WTC11 (cell line): ENCODE measurements at regions not wholly inside any gene's neighbourhood (a gene's known extent, or its start where the extent isn't known, plus 50 kb on each side); places are given as distances from the start of the nearest gene placed in this dataset.

ENCODE experiments used
- ATAC-seq: fragments of 200-7000 bp; cut with Tn5 transposase; 2 replicates; pipeline ENCODE4 v1.10.0; 2021; ENCODE audit warnings: mild to moderate bottlenecking, moderate library complexity
- CTCF ChIA-PET: fragments of 300-600 bp; sonication (Branson Sonifier 250); formaldehyde crosslinking; loops from one replicate; lab custom pipeline; 2021; ENCODE audit warnings: antibody characterized with exemption; lab: Charles Lee
- POLR2A ChIA-PET: fragments of 350-600 bp; sonication (Branson Sonifier 250); formaldehyde crosslinking; loops from one replicate; lab custom pipeline; 2021; ENCODE audit warnings: antibody characterized with exemption; lab: Charles Lee
- DNase-seq: peaks from one replicate; pipeline ENCODE4 v3.0.0; 2021; ENCODE audit warnings: low spot score
- H3K27ac Mint-ChIP-seq: 2 replicates; pipeline ENCODE4 v1.8.0; 2021; ENCODE audit warnings: mixed read lengths
- H3K27me3 Mint-ChIP-seq: 2 replicates; pipeline ENCODE4 v1.8.0; 2021; ENCODE audit warnings: low read depth, mild to moderate bottlenecking, moderate library complexity, mixed read lengths
- H3K36me3 Mint-ChIP-seq: 2 replicates; pipeline ENCODE4 v1.8.0; 2021; ENCODE audit warnings: mixed read lengths
- H3K4me1 Mint-ChIP-seq: 2 replicates; pipeline ENCODE4 v1.8.0; 2022; ENCODE audit warnings: mixed read lengths
- H3K4me3 Mint-ChIP-seq: 2 replicates; pipeline ENCODE4 v1.8.0; 2021; ENCODE audit warnings: mild to moderate bottlenecking, moderate library complexity, mixed read lengths
- H3K9me3 Mint-ChIP-seq: 2 replicates; pipeline ENCODE4 v1.8.0; 2021; ENCODE audit warnings: mixed read lengths
- ARID4B ChIP-seq: sonication (generic); formaldehyde crosslinking; IDR thresholded peaks from 2 replicates; pipeline ENCODE4 v1.8.0; 2023; ENCODE audit warnings: missing genetic modification reagents, mild to moderate bottlenecking, borderline replicate concordance
- ATF3 ChIP-seq: sonication (generic); formaldehyde crosslinking; conservative IDR thresholded peaks from 2 replicates; pipeline ENCODE4 v1.8.1; 2022; ENCODE audit warnings: mild to moderate bottlenecking, missing genetic modification reagents
- ETV6 ChIP-seq: sonication (generic); formaldehyde crosslinking; IDR thresholded peaks from 2 replicates; pipeline ENCODE4 v1.8.1; 2022; ENCODE audit warnings: mild to moderate bottlenecking, missing genetic modification reagents
- HMGA2 ChIP-seq: fragments of 250-450 bp; sonication (Bioruptor Pico); IDR thresholded peaks from 2 replicates; pipeline ENCODE4 v1.4.0; 2021; ENCODE audit warnings: mild to moderate bottlenecking, moderate library complexity
- HMGXB4 ChIP-seq: sonication (generic); formaldehyde crosslinking; IDR thresholded peaks from 2 replicates; pipeline ENCODE4 v1.8.1; 2023; ENCODE audit warnings: mild to moderate bottlenecking, moderate library complexity, missing genetic modification reagents
- IRF1 ChIP-seq: sonication (generic); formaldehyde crosslinking; IDR thresholded peaks from 2 replicates; pipeline ENCODE4 v1.8.0; 2023; ENCODE audit warnings: missing genetic modification reagents
- NR3C1 ChIP-seq: sonication (generic); formaldehyde crosslinking; conservative IDR thresholded peaks from 2 replicates; pipeline ENCODE4 v1.8.1; 2023; ENCODE audit warnings: low read depth, mild to moderate bottlenecking, missing genetic modification reagents
- PRRX2 ChIP-seq: fragments of 250-450 bp; sonication (Bioruptor Pico); IDR thresholded peaks from 2 replicates; pipeline ENCODE4 v1.8.0; 2021; ENCODE audit warnings: mild to moderate bottlenecking
- SOX15 ChIP-seq: fragments of 250-450 bp; sonication (Bioruptor Pico); IDR thresholded peaks from 2 replicates; pipeline ENCODE4 v1.9.0; 2021; ENCODE audit warnings: mild to moderate bottlenecking
- SP1 ChIP-seq: sonication (generic); formaldehyde crosslinking; conservative IDR thresholded peaks from 2 replicates; pipeline ENCODE4 v1.8.1; 2022; ENCODE audit warnings: missing genetic modification reagents
- TEAD4 ChIP-seq: sonication (generic); formaldehyde crosslinking; IDR thresholded peaks from 2 replicates; pipeline ENCODE4 v1.8.0; 2022; ENCODE audit warnings: mild to moderate bottlenecking, missing genetic modification reagents
- USF1 ChIP-seq: sonication (generic); formaldehyde crosslinking; IDR thresholded peaks from 2 replicates; pipeline ENCODE4 v1.8.0; 2022; ENCODE audit warnings: mild to moderate bottlenecking, missing genetic modification reagents
- ZBTB43 ChIP-seq: sonication (generic); formaldehyde crosslinking; IDR thresholded peaks from 2 replicates; pipeline ENCODE4 v1.8.1; 2023; ENCODE audit warnings: mild to moderate bottlenecking, missing genetic modification reagents
- ZNF138 ChIP-seq: sonication (generic); formaldehyde crosslinking; conservative IDR thresholded peaks from 2 replicates; pipeline ENCODE4 v1.8.1; 2022; ENCODE audit warnings: mild to moderate bottlenecking, moderate library complexity, missing genetic modification reagents
- ZNF671 ChIP-seq: fragments of 250-450 bp; sonication (Bioruptor Pico); IDR thresholded peaks from 2 replicates; pipeline ENCODE4 v1.8.0; 2021; ENCODE audit warnings: mild to moderate bottlenecking
- ZSCAN18 ChIP-seq: fragments of 250-450 bp; sonication (Bioruptor Pico); IDR thresholded peaks from 2 replicates; pipeline ENCODE4 v2.1.2; 2022; ENCODE audit warnings: mild to moderate bottlenecking, moderate library complexity
- TF ChIP-seq, protein P1 (sequence below): sonication (generic); formaldehyde crosslinking; IDR thresholded peaks from 2 replicates; pipeline ENCODE4 v1.8.1; 2023; ENCODE audit warnings: mild to moderate bottlenecking, missing genetic modification reagents, borderline replicate concordance
- TF ChIP-seq, protein P2 (sequence below): sonication (generic); formaldehyde crosslinking; IDR thresholded peaks from 2 replicates; pipeline ENCODE4 v1.8.0; 2022; ENCODE audit warnings: mild to moderate bottlenecking, missing genetic modification reagents
- TF ChIP-seq, protein P3 (sequence below): fragments of 250-450 bp; sonication (Bioruptor Pico); IDR thresholded peaks from 2 replicates; pipeline ENCODE4 v1.8.0; 2021; ENCODE audit warnings: mild to moderate bottlenecking
- TF ChIP-seq, protein P4 (sequence below): sonication (generic); formaldehyde crosslinking; IDR thresholded peaks from 2 replicates; pipeline ENCODE4 v1.8.1; 2023; ENCODE audit warnings: mild to moderate bottlenecking, missing genetic modification reagents, moderate library complexity

GRCh38 chr2:196294516-196294909, 123.1 kb upstream of the STK17B start:
- Mint-ChIP-seq H3K36me3 (no peaks in the 10 kb centered on the region), H3K27ac (no peak overlapping the region), H3K27me3 (no peaks in the 10 kb centered on the region), H3K9me3 (no peaks in the 10 kb centered on the region), H3K4me1 (no peaks in the 10 kb centered on the region), H3K4me3 (no peak overlapping the region)
- ChIA-PET POLR2A (no interaction called here), CTCF (no interaction called here)
- no peak for TF ChIP-seq ZNF671 (CRISPR knock-in tag)
- no peak for TF ChIP-seq ATF3 (CRISPR knock-in tag)
- no peak for TF ChIP-seq NR3C1 (CRISPR knock-in tag)
- no peak for TF ChIP-seq ZBTB43 (CRISPR knock-in tag)
- TF ChIP-seq ZSCAN18 (CRISPR knock-in tag), result no peak
- TF ChIP-seq HMGA2 (CRISPR knock-in tag), result no peak
- TF ChIP-seq ARID4B (CRISPR knock-in tag), result no peak
- no peak for TF ChIP-seq IRF1
- no peak for TF ChIP-seq ETV6 (CRISPR knock-in tag)
- no peak for TF ChIP-seq HMGXB4 (CRISPR knock-in tag)
- no peak for TF ChIP-seq SOX15 (CRISPR knock-in tag)
- no peak for TF ChIP-seq USF1 (CRISPR knock-in tag)
- TF ChIP-seq, protein P1, sequence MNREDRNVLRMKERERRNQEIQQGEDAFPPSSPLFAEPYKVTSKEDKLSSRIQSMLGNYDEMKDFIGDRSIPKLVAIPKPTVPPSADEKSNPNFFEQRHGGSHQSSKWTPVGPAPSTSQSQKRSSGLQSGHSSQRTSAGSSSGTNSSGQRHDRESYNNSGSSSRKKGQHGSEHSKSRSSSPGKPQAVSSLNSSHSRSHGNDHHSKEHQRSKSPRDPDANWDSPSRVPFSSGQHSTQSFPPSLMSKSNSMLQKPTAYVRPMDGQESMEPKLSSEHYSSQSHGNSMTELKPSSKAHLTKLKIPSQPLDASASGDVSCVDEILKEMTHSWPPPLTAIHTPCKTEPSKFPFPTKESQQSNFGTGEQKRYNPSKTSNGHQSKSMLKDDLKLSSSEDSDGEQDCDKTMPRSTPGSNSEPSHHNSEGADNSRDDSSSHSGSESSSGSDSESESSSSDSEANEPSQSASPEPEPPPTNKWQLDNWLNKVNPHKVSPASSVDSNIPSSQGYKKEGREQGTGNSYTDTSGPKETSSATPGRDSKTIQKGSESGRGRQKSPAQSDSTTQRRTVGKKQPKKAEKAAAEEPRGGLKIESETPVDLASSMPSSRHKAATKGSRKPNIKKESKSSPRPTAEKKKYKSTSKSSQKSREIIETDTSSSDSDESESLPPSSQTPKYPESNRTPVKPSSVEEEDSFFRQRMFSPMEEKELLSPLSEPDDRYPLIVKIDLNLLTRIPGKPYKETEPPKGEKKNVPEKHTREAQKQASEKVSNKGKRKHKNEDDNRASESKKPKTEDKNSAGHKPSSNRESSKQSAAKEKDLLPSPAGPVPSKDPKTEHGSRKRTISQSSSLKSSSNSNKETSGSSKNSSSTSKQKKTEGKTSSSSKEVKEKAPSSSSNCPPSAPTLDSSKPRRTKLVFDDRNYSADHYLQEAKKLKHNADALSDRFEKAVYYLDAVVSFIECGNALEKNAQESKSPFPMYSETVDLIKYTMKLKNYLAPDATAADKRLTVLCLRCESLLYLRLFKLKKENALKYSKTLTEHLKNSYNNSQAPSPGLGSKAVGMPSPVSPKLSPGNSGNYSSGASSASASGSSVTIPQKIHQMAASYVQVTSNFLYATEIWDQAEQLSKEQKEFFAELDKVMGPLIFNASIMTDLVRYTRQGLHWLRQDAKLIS (CRISPR knock-in tag), result no peak
- TF ChIP-seq, protein P2, sequence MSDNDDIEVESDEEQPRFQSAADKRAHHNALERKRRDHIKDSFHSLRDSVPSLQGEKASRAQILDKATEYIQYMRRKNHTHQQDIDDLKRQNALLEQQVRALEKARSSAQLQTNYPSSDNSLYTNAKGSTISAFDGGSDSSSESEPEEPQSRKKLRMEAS (CRISPR knock-in tag), result no peak
- TF ChIP-seq TEAD4, result no peak
- no peak for TF ChIP-seq PRRX2 (CRISPR knock-in tag)
- TF ChIP-seq ZNF138 (CRISPR knock-in tag), result no peak
- TF ChIP-seq, protein P3, sequence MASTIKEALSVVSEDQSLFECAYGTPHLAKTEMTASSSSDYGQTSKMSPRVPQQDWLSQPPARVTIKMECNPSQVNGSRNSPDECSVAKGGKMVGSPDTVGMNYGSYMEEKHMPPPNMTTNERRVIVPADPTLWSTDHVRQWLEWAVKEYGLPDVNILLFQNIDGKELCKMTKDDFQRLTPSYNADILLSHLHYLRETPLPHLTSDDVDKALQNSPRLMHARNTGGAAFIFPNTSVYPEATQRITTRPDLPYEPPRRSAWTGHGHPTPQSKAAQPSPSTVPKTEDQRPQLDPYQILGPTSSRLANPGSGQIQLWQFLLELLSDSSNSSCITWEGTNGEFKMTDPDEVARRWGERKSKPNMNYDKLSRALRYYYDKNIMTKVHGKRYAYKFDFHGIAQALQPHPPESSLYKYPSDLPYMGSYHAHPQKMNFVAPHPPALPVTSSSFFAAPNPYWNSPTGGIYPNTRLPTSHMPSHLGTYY (CRISPR knock-in tag), result no peak
- TF ChIP-seq SP1 (CRISPR knock-in tag), result no peak
- TF ChIP-seq, protein P4, sequence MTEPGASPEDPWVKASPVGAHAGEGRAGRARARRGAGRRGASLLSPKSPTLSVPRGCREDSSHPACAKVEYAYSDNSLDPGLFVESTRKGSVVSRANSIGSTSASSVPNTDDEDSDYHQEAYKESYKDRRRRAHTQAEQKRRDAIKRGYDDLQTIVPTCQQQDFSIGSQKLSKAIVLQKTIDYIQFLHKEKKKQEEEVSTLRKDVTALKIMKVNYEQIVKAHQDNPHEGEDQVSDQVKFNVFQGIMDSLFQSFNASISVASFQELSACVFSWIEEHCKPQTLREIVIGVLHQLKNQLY (CRISPR knock-in tag), result no peak
- ATAC-seq (no peak), DNase-seq (no peak)
